A673 (cell line): ENCODE measurements at regions not wholly inside any gene's neighbourhood (a gene's known extent, or its start where the extent isn't known, plus 50 kb on each side); places are given as distances from the start of the nearest gene placed in this dataset.

ENCODE experiments used
- EZH2 ChIP-seq: fragments of 200-600 bp; sonication (generic); IDR thresholded peaks from 2 replicates; pipeline ENCODE4 v1.6.1; 2017; ENCODE audit warnings: borderline replicate concordance, low read depth, mild to moderate bottlenecking, mixed read lengths, antibody characterized with exemption, low read length; ENCODE audit not compliant: poor library complexity, severe bottlenecking
- TF ChIP-seq, protein P1 (sequence below): fragments of 300-800, 200-600 bp; sonication (generic); conservative IDR thresholded peaks from 2 replicates; pipeline ENCODE4 v1.5.1; 2017; ENCODE audit warnings: low read depth, mild to moderate bottlenecking, antibody characterized with exemption, low read length, moderate library complexity, mixed read lengths

DNA sequence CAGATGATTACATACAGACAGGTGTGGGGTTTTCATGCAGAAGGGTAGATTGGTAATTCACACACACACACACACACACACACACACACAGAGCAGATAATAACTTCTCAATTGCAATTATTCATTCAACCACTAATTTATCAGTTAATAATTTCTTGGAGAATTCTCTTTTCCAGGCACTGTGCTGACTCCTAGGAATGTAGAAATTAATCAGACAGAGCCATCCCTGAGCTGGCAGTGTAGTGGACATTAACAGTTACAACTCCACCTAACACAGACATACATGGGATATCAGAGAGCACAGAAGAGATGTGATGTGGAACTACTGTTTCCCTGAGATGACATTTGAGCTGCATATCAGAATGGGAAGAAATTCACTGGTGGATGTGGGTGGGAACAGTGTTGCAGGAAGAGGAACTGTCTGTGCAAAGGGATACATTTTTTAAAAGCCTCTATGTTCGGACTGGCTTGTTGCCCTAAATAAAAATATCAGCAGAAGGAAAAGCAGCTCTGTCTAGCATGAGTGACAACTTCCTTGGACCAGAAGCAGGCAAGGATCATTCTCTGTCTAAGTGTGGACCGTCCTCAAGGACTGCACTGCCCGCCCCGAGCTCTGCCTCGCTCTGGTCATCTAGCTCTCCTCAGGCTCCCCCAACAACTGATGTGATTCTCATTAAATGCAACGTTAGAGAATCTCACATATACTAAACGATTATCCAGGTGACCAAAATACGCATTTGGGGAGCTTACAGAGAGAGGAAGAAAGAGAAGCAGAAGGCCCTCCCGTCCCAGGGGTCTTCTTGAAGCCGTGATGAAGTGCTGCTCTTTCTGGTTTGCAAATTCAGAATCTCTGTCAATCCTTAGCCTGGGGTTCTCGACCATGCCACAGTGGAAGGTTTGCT lies 173.4 kb upstream of the TRIB2 start:
- TF ChIP-seq, protein P1, sequence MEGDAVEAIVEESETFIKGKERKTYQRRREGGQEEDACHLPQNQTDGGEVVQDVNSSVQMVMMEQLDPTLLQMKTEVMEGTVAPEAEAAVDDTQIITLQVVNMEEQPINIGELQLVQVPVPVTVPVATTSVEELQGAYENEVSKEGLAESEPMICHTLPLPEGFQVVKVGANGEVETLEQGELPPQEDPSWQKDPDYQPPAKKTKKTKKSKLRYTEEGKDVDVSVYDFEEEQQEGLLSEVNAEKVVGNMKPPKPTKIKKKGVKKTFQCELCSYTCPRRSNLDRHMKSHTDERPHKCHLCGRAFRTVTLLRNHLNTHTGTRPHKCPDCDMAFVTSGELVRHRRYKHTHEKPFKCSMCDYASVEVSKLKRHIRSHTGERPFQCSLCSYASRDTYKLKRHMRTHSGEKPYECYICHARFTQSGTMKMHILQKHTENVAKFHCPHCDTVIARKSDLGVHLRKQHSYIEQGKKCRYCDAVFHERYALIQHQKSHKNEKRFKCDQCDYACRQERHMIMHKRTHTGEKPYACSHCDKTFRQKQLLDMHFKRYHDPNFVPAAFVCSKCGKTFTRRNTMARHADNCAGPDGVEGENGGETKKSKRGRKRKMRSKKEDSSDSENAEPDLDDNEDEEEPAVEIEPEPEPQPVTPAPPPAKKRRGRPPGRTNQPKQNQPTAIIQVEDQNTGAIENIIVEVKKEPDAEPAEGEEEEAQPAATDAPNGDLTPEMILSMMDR = no peak
- no peak for TF ChIP-seq EZH2
